ENCODE measurements at regions not wholly inside any gene's neighbourhood (a gene's known extent, or its start where the extent isn't known, plus 50 kb on each side); places are given as distances from the start of the nearest gene placed in this dataset.

DNA sequence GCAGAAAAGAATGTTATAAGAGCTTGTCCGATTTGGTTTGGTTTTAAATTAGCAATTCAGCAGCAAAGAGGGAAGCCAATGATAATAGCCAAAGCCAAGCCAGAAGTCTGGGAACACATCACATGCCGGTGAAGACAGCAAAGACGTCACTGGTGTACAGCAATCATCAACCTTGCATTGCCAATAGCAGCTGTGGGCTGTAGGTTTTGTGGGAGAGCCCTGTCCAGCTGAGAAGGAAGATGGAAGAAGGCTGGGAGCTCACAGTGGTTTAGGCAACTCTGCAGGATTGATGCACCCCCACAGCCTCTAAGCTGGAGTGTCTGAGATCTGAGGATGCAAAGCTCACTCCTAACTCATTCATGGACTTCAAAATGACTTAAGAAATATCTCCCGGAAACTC lies 338.7 kb downstream of the SIPA1L2 start:
- Histone ChIP-seq H3K27me3 (replicated peaks; ENCODE audit: control insufficient read depth, insufficient read depth, low read length, poor library complexity, severe bottlenecking) (no peaks in the 10 kb centered on the region), H3K4me3 (ENCODE audit: insufficient read depth, low read depth, low read length, poor library complexity, severe bottlenecking) (no peak overlapping the region), H3K27ac (ENCODE audit: insufficient read depth, low read length, poor library complexity, severe bottlenecking) (no peak overlapping the region), H3K36me3 (ENCODE audit: control insufficient read depth, insufficient read depth, low read length) (no peaks in the 10 kb centered on the region), H3K9me3 (ENCODE audit: control insufficient read depth, low read length) (no peaks in the 10 kb centered on the region), H3K4me1 (ENCODE audit: control insufficient read depth, insufficient read depth, low read length, poor library complexity, severe bottlenecking) (no peaks in the 10 kb centered on the region)
- no peak for DNase-seq

GRCh38 chr1:232290570-232290969 lies 339.4 kb downstream of the SIPA1L2 start:
- H3K27ac ChIP-seq (ENCODE audit: insufficient read depth, low read length, poor library complexity, severe bottlenecking): no peak overlapping the region
- H3K36me3 ChIP-seq (ENCODE audit: control insufficient read depth, insufficient read depth, low read length): no peaks in the 10 kb centered on the region
- no peak overlapping the region for H3K4me3 ChIP-seq (ENCODE audit: insufficient read depth, low read depth, low read length, poor library complexity, severe bottlenecking)
- no peak for DNase-seq
- H3K4me1 ChIP-seq (ENCODE audit: control insufficient read depth, insufficient read depth, low read length, poor library complexity, severe bottlenecking): no peaks in the 10 kb centered on the region
- H3K27me3 ChIP-seq (replicated peaks; ENCODE audit: control insufficient read depth, insufficient read depth, low read length, poor library complexity, severe bottlenecking): no peaks in the 10 kb centered on the region
- no peaks in the 10 kb centered on the region for H3K9me3 ChIP-seq (ENCODE audit: control insufficient read depth, low read length)

GRCh38 chr1:232287676-232288569 lies 342.0 kb downstream of the SIPA1L2 start:
- DNase-seq: no peak
- H3K4me3 ChIP-seq (ENCODE audit: insufficient read depth, low read depth, low read length, poor library complexity, severe bottlenecking): no peak overlapping the region
- no peak overlapping the region for H3K27ac ChIP-seq (ENCODE audit: insufficient read depth, low read length, poor library complexity, severe bottlenecking)
- no peaks in the 10 kb centered on the region for H3K36me3 ChIP-seq (ENCODE audit: control insufficient read depth, insufficient read depth, low read length)
- no peaks in the 10 kb centered on the region for H3K4me1 ChIP-seq (ENCODE audit: control insufficient read depth, insufficient read depth, low read length, poor library complexity, severe bottlenecking)
- H3K27me3 ChIP-seq (replicated peaks; ENCODE audit: control insufficient read depth, insufficient read depth, low read length, poor library complexity, severe bottlenecking): no peaks in the 10 kb centered on the region
- H3K9me3 ChIP-seq (ENCODE audit: control insufficient read depth, low read length): no peaks in the 10 kb centered on the region

DNA sequence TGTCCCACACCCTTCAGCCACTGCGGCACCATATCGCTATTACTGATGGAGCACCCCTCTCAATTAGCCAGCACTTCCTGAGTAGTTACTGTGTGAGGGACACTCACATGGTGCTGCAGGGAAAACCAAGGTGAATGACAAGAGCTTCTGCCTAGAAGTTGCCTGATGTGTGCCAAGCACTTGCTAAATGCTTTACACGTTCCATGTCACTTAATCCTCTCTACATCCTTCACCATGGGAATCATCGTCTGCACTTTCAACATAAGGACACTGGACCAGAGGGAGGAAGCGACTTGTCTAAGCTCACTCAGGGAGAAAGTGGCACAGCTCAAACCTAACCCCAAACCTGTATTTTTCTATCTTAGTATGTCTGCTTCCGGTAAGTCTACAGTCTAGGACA lies 344.8 kb downstream of the SIPA1L2 start:
- no peaks in the 10 kb centered on the region for H3K27me3 ChIP-seq (replicated peaks; ENCODE audit: control insufficient read depth, insufficient read depth, low read length, poor library complexity, severe bottlenecking)
- H3K36me3 ChIP-seq (ENCODE audit: control insufficient read depth, insufficient read depth, low read length): no peaks in the 10 kb centered on the region
- H3K27ac ChIP-seq (ENCODE audit: insufficient read depth, low read length, poor library complexity, severe bottlenecking): no peak overlapping the region
- H3K9me3 ChIP-seq (ENCODE audit: control insufficient read depth, low read length): no peaks in the 10 kb centered on the region
- H3K4me3 ChIP-seq (ENCODE audit: insufficient read depth, low read depth, low read length, poor library complexity, severe bottlenecking): no peak overlapping the region
- DNase-seq: no peak
- no peaks in the 10 kb centered on the region for H3K4me1 ChIP-seq (ENCODE audit: control insufficient read depth, insufficient read depth, low read length, poor library complexity, severe bottlenecking)

GRCh38 chr1:232283864-232284263 lies 346.1 kb downstream of the SIPA1L2 start:
- no peaks in the 10 kb centered on the region for H3K4me1 ChIP-seq (ENCODE audit: control insufficient read depth, insufficient read depth, low read length, poor library complexity, severe bottlenecking)
- H3K27ac ChIP-seq (ENCODE audit: insufficient read depth, low read length, poor library complexity, severe bottlenecking): no peak overlapping the region
- no peaks in the 10 kb centered on the region for H3K36me3 ChIP-seq (ENCODE audit: control insufficient read depth, insufficient read depth, low read length)
- H3K4me3 ChIP-seq (ENCODE audit: insufficient read depth, low read depth, low read length, poor library complexity, severe bottlenecking): no peak overlapping the region
- H3K27me3 ChIP-seq (replicated peaks; ENCODE audit: control insufficient read depth, insufficient read depth, low read length, poor library complexity, severe bottlenecking): no peaks in the 10 kb centered on the region
- H3K9me3 ChIP-seq (ENCODE audit: control insufficient read depth, low read length): no peaks in the 10 kb centered on the region
- no peak for DNase-seq

- no peaks in the 10 kb centered on the region for H3K4me1 ChIP-seq (ENCODE audit: control insufficient read depth, insufficient read depth, low read length, poor library complexity, severe bottlenecking)
- H3K9me3 ChIP-seq (ENCODE audit: control insufficient read depth, low read length): no peaks in the 10 kb centered on the region
- no peaks in the 10 kb centered on the region for H3K36me3 ChIP-seq (ENCODE audit: control insufficient read depth, insufficient read depth, low read length)
- H3K27me3 ChIP-seq (replicated peaks; ENCODE audit: control insufficient read depth, insufficient read depth, low read length, poor library complexity, severe bottlenecking): no peaks in the 10 kb centered on the region
- H3K27ac ChIP-seq (ENCODE audit: insufficient read depth, low read length, poor library complexity, severe bottlenecking): no peak overlapping the region
- no peak for DNase-seq
- no peak overlapping the region for H3K4me3 ChIP-seq (ENCODE audit: insufficient read depth, low read depth, low read length, poor library complexity, severe bottlenecking)
These were observed 347.4 kb downstream of the SIPA1L2 start for GRCh38 chr1:232282498-232282897.

DNA sequence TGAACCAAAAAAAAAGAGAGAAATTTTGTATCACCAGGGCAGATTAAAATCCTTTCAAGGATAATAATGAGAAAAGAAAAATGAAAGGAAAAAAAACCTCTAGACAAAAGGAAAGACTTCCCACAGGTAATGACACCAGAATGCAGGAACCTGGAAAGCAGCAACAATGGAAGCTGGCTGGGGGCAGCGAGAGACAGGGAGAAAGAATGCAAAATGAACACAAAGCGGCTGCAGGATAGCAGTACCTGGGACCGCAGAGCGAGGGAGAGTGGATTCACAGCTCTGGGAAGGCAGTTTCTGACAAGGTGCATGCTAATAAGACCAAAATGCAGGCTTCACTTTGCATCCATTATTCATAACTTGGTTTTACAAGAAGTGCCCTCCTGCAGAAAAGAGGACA lies 349.0 kb downstream of the SIPA1L2 start:
- Histone ChIP-seq H3K27ac (ENCODE audit: insufficient read depth, low read length, poor library complexity, severe bottlenecking) (no peak overlapping the region), H3K27me3 (replicated peaks; ENCODE audit: control insufficient read depth, insufficient read depth, low read length, poor library complexity, severe bottlenecking) (no peaks in the 10 kb centered on the region), H3K4me3 (ENCODE audit: insufficient read depth, low read depth, low read length, poor library complexity, severe bottlenecking) (no peak overlapping the region), H3K4me1 (ENCODE audit: control insufficient read depth, insufficient read depth, low read length, poor library complexity, severe bottlenecking) (no peaks in the 10 kb centered on the region), H3K36me3 (ENCODE audit: control insufficient read depth, insufficient read depth, low read length) (no peaks in the 10 kb centered on the region), H3K9me3 (ENCODE audit: control insufficient read depth, low read length) (no peaks in the 10 kb centered on the region)
- no peak for DNase-seq

- Histone ChIP-seq H3K9me3 (ENCODE audit: control insufficient read depth, low read length) (no peaks in the 10 kb centered on the region), H3K27me3 (replicated peaks; ENCODE audit: control insufficient read depth, insufficient read depth, low read length, poor library complexity, severe bottlenecking) (no peaks in the 10 kb centered on the region), H3K4me1 (ENCODE audit: control insufficient read depth, insufficient read depth, low read length, poor library complexity, severe bottlenecking) (no peaks in the 10 kb centered on the region), H3K36me3 (ENCODE audit: control insufficient read depth, insufficient read depth, low read length) (no peaks in the 10 kb centered on the region), H3K4me3 (ENCODE audit: insufficient read depth, low read depth, low read length, poor library complexity, severe bottlenecking) (no peak overlapping the region), H3K27ac (ENCODE audit: insufficient read depth, low read length, poor library complexity, severe bottlenecking) (no peak overlapping the region)
- DNase-seq: no peak
These were observed 350.0 kb downstream of the SIPA1L2 start for GRCh38 chr1:232279909-232280400.

DNA sequence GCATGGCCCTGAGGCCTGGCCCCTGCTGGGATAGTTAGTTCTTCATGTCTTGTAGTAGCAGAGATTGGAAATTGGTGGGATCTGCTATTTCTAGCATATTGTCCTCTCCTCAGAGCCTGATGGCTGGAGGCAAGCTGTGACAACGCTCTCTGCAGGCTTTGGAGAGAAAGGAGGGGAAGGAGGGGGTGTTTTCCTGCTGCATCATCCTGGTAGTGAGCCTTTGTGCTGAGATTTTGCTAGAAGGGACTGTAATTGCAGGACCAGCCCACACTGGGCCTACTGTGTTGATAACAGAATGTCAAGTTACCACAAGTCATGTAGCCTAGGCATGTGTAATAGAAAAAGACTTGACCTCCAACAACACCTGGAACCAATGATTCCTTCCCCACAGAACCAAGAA lies 351.0 kb downstream of the SIPA1L2 start:
- no peak overlapping the region for H3K4me3 ChIP-seq (ENCODE audit: insufficient read depth, low read depth, low read length, poor library complexity, severe bottlenecking)

GRCh38 chr1:232276651-232277050 lies 353.3 kb downstream of the SIPA1L2 start:
- H3K4me3 ChIP-seq (ENCODE audit: insufficient read depth, low read depth, low read length, poor library complexity, severe bottlenecking): no peak overlapping the region
- no peak for DNase-seq
- H3K4me1 ChIP-seq (ENCODE audit: control insufficient read depth, insufficient read depth, low read length, poor library complexity, severe bottlenecking): no peaks in the 10 kb centered on the region
- no peaks in the 10 kb centered on the region for H3K27me3 ChIP-seq (replicated peaks; ENCODE audit: control insufficient read depth, insufficient read depth, low read length, poor library complexity, severe bottlenecking)
- no peak overlapping the region for H3K27ac ChIP-seq (ENCODE audit: insufficient read depth, low read length, poor library complexity, severe bottlenecking)
- H3K9me3 ChIP-seq (ENCODE audit: control insufficient read depth, low read length): no peaks in the 10 kb centered on the region
- H3K36me3 ChIP-seq (ENCODE audit: control insufficient read depth, insufficient read depth, low read length): no peaks in the 10 kb centered on the region

More for the DNA sequence above, 351.0 kb downstream of the SIPA1L2 start:
- no peaks in the 10 kb centered on the region for H3K9me3 ChIP-seq (ENCODE audit: control insufficient read depth, low read length)
- DNase-seq: no peak
- H3K27me3 ChIP-seq (replicated peaks; ENCODE audit: control insufficient read depth, insufficient read depth, low read length, poor library complexity, severe bottlenecking): no peaks in the 10 kb centered on the region
- no peak overlapping the region for H3K27ac ChIP-seq (ENCODE audit: insufficient read depth, low read length, poor library complexity, severe bottlenecking)
- H3K36me3 ChIP-seq (ENCODE audit: control insufficient read depth, insufficient read depth, low read length): no peaks in the 10 kb centered on the region
- H3K4me1 ChIP-seq (ENCODE audit: control insufficient read depth, insufficient read depth, low read length, poor library complexity, severe bottlenecking): no peaks in the 10 kb centered on the region
